Muscle layer of colon (tissue), 2 donors: ENCODE measurements at regions not wholly inside any gene's neighbourhood (a gene's known extent, or its start where the extent isn't known, plus 50 kb on each side); places are given as distances from the start of the nearest gene placed in this dataset.

Experiments
- H3K27ac ChIP-seq: one replicate; pipeline ENCODE4 v1.7.0; 2013; ENCODE audit warnings: low read depth, mild to moderate bottlenecking, low read length, moderate library complexity
- H3K27me3 ChIP-seq, 2 donors: one replicate each; pipeline ENCODE4 v1.7.0; 2013; ENCODE audit warnings: low read length in 2 of 2, mild to moderate bottlenecking in 2 of 2; ENCODE audit not compliant: insufficient read depth in 2 of 2, control insufficient read depth in 1 of 2
- H3K36me3 ChIP-seq: one replicate; pipeline ENCODE4 v1.7.0; 2013; ENCODE audit warnings: mild to moderate bottlenecking, low read length; ENCODE audit not compliant: insufficient read depth
- H3K4me1 ChIP-seq: one replicate; pipeline ENCODE4 v1.7.0; 2013; ENCODE audit warnings: mild to moderate bottlenecking, low read length; ENCODE audit not compliant: insufficient read depth
- H3K4me3 ChIP-seq, 2 donors: one replicate each; pipeline ENCODE4 v1.7.0; 2013; ENCODE audit warnings: low read length in 2 of 2, low read depth in 1 of 2, mild to moderate bottlenecking in 1 of 2, moderate library complexity in 1 of 2
- H3K9ac ChIP-seq: one replicate; pipeline ENCODE4 v1.7.0; 2013; ENCODE audit warnings: low read length
- H3K9me3 ChIP-seq: one replicate; pipeline ENCODE4 v1.7.0; 2013; ENCODE audit warnings: mild to moderate bottlenecking, low read length
- donor health status: abdominal sarcoma.
- donor health status: Adenocarcinoma of cecum.

DNA sequence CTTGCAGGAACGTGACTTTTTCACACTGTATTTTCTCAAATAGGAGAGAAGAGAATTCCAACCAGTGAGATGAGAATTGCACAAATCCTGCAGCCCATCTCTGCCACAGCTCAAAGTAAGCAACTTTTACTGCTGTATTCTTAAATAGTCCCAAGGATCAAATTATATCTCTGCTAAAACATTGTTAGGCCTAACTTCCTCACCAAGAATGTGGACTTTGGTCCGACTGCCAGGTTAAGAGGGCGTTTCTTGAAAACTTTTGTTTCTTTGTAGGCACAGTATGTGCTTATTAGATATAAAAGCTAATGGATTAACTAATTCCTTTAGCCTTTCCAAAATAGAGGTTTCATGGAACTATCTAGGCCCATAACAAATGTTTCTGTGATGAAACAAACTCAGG is 61.4 kb upstream of the IFNG-AS1 start:
- Histone ChIP-seq H3K4me1 (peaks cover 7% of the 10 kb centered on the region), H3K4me3 (no peak overlapping the region), H3K27ac (no peak overlapping the region), H3K9me3 (no peaks in the 10 kb centered on the region), H3K27me3 (no peaks in the 10 kb centered on the region), H3K36me3 (no peaks in the 10 kb centered on the region), H3K9ac (no peak overlapping the region)

DNA sequence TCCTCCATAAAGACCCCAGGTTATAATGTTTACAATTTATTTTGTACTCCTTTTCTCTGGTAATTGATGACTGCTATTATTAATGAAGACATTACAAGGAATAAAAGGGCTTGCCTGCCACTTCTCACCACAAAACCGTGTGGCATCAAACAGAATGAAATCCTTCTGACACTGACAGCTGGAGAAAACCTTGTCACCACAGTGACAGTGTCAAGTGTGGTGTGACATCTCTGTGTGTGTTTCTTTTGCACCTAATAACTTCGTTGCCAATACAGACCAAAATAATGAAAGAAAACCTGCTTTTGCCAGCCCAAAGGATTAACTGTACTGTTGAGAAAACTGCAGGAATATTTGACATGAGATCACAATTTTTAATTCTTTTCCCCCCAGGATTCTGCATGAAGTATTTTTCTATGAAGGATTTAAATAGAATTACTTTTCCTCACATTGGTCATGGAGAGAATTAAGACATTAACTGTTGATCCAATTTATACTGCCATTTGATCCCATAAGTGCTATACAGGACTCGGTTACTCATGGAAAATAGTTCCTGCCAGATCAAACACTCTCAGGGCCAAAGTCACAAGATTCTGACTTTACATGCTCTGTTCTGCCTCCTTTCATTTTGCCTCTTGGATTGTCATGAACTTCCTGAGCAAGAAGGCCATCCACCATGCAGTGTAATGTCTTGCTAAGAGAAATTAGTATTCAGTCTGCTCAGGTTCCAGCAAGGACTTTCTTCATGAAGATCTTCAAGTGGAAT is 60.4 kb upstream of the IFNG-AS1 start:
- Histone ChIP-seq H3K27me3 (no peaks in the 10 kb centered on the region), H3K4me1 (peaks cover 7% of the 10 kb centered on the region), H3K9me3 (no peaks in the 10 kb centered on the region), H3K9ac (no peak overlapping the region), H3K4me3 (no peak overlapping the region), H3K36me3 (no peaks in the 10 kb centered on the region), H3K27ac (no peak overlapping the region)

DNA sequence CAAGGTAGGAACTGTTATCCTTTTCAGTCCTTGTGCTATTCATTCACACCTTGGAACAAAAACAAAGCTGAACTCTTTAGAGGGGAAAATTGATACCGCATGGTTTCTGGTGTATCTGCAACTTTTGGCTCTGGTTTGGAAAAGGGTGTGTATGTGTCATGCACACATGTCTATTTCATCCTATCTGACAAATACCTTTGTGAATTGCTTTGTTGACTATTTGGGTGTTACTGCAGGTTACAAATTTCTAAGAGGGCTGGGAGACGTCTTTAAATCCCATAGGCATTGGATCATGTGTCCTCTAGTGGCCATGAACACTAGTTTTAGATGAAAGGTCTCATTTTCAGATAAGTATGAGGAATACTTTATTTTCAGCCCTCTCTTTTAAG is 59.9 kb upstream of the IFNG-AS1 start:
- no peaks in the 10 kb centered on the region for H3K9me3 ChIP-seq
- no peaks in the 10 kb centered on the region for H3K36me3 ChIP-seq
- peaks cover 7% of the 10 kb centered on the region for H3K4me1 ChIP-seq
- H3K4me3 ChIP-seq = no peak overlapping the region
- no peaks in the 10 kb centered on the region for H3K27me3 ChIP-seq
- H3K27ac ChIP-seq = no peak overlapping the region
- no peak overlapping the region for H3K9ac ChIP-seq

DNA sequence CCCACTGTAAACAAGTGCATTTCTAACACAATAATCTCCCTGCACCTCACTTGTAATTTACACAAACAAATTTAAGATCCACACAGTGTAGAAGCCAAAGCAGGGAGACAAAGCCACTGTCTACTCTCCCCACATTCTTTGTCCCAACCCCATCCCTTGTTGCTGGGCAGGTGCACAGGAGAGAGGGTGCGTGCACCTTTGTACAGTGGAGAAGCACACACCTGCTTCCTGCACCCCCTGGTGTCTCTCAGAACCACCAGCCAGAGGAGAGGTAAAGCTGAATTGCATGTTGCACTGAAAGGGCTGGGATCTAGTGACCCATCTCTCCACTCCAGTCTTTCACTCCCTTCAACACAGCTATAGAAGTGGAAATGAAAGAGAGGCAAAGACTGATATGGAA is 51.4 kb upstream of the IFNG-AS1 start:
- no peaks in the 10 kb centered on the region for H3K27me3 ChIP-seq
- H3K9me3 ChIP-seq = no peaks in the 10 kb centered on the region
- no peak overlapping the region for H3K9ac ChIP-seq
- H3K4me3 ChIP-seq = no peak overlapping the region
- peaks cover 12% of the 10 kb centered on the region for H3K4me1 ChIP-seq
- no peak overlapping the region for H3K27ac ChIP-seq
- H3K36me3 ChIP-seq = no peaks in the 10 kb centered on the region
